Cardiac fibroblast (primary cell): ENCODE measurements at regions not wholly inside any gene's neighbourhood (a gene's known extent, or its start where the extent isn't known, plus 50 kb on each side); places are given as distances from the start of the nearest gene placed in this dataset.
"Not testable (repeated sequence)": the region's sequence is repeated elsewhere in the genome, so short reads cannot be mapped to it uniquely, and the experiment has no call there.

ENCODE experiments used
- DNase-seq, 2 donors: peaks; one replicate each; pipeline versions ENCODE4 v3.0.0 to v3.0.0-alpha.2; 2010; ENCODE audit warnings: low read depth in 2 of 2
- H3K4me3 ChIP-seq, 2 donors: replicated peaks in 1 of 2; 1 replicate in 1 of 2; 2 replicates in 1 of 2; pipeline ENCODE4 v1.5.1; 2011; ENCODE audit warnings: low read depth in 2 of 2, low read length in 2 of 2, mild to moderate bottlenecking in 2 of 2, moderate library complexity in 1 of 2
- TF ChIP-seq, protein P1 (sequence below): IDR thresholded peaks from one replicate; pipeline ENCODE4 v1.5.1; 2011; ENCODE audit warnings: low read depth, mild to moderate bottlenecking, low read length, inconsistent platforms

DNA sequence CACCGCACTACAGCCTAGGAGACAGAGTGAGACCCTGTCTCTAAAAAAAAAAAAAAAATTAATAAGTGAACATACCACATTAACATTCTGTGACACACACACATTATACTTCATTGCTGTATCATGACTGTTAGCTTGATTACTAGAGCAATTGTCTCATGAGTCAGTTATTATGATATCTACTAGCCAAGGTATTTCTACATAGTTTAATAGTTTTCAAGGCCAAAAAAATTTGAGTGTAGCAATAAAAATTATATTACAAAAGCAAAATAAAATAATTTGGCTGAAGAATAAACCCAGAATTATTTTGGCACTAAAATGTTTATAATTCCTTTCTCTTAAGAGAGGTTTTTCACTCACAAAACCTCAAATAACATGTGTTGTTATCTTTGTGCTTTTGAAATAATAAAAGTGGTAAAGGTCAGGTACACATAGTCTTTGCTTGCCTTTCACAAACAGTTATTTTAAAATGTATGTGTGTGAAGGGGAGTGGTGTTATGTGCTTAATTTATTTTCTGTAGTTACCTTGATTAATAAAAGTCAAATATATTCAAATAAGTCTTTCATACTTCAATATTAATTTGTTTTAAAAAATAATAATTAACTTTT, 136.9 kb upstream of the SPOPL start:
- no peak overlapping the region for H3K4me3 ChIP-seq
- TF ChIP-seq, protein P1, sequence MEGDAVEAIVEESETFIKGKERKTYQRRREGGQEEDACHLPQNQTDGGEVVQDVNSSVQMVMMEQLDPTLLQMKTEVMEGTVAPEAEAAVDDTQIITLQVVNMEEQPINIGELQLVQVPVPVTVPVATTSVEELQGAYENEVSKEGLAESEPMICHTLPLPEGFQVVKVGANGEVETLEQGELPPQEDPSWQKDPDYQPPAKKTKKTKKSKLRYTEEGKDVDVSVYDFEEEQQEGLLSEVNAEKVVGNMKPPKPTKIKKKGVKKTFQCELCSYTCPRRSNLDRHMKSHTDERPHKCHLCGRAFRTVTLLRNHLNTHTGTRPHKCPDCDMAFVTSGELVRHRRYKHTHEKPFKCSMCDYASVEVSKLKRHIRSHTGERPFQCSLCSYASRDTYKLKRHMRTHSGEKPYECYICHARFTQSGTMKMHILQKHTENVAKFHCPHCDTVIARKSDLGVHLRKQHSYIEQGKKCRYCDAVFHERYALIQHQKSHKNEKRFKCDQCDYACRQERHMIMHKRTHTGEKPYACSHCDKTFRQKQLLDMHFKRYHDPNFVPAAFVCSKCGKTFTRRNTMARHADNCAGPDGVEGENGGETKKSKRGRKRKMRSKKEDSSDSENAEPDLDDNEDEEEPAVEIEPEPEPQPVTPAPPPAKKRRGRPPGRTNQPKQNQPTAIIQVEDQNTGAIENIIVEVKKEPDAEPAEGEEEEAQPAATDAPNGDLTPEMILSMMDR: no peak
- DNase-seq: peak; percentile 75 to 79

DNA sequence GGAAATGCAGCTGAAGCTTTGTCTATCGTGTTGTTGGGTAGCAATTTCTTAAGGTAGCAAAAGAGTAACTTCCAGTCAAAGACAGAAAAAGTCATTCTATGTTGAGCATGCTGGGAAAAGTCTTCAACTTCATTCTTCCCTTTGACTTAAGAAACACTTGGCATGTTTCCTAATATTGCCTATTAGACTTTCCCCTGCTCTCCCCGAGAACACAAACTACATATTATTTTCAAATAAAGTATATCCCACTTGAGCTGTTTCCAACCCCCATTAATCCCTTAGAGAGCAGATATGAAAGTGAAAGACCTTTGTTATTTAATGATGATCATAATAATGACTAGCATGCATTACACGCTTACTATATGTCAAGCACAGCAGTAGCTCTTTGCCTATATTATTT, 136.0 kb upstream of the SPOPL start:
- no peak overlapping the region for H3K4me3 ChIP-seq
- DNase-seq: peak; percentile 31 to 54
- TF ChIP-seq, protein P1: no peak

DNA sequence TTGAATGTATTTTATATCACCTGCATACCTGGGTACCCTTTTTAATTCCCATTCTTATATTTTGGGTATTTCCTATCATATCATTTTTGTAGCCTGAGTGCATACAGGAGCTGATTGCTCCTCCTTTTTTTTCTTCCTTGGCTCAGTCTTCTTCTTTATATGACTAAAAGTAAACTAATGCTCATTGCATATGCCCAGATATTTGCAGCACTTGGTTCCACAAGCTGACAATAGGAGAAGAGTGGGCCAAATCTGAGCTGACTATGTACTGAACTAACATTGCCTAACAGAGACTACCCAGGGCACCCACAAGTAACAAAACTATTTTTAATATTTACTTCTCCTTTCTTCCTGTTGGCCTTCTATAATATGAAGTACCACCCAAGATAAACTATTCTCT, 131.7 kb upstream of the SPOPL start:
- peak; percentile 43 to 60 for DNase-seq
- TF ChIP-seq, protein P1: no peak

DNA sequence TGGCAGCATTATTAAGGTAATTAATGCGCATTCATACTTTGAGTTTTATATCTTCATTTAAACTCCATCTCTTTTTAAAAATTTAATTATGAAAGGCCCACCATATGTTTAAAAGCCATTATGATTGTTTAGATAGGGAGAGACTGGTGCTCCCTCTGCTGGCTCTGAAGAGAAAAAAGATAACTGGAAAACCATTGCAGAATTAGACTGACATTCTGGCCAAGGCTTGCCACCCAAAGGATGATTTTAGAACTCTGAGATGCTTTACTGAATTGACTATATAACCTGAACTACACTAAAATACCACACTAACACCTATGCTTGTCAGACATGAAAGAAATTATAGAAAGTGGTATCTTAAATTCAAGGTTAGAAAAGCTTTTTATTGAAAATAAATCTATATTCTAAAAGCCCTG, 127.6 kb upstream of the SPOPL start:
- DNase-seq: peak; percentile 73 to 82

More for the DNA sequence above, 131.7 kb upstream of the SPOPL start:
- H3K4me3 ChIP-seq: no peak overlapping the region

DNA sequence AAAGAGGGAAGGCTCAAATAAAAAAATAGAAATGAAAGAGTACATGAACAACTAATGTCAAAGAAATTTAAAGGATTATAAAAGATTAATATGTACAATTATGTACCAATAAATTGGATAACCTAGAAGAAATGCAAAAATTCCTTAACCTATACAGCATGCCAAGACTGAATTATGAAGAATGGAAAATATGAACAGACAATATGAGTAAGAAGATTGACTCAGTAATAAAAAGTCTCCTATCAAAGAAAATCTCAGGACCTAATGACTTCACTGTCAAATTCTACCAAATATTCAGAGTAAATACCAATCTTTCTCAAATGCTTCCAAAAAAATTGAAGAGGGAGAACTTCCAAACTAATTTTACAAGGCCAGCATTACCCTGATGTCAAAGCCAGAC, 120.2 kb upstream of the SPOPL start:
- TF ChIP-seq, protein P1: no peak
- DNase-seq: peak in 1 of 2 donors; percentile 20
- H3K4me3 ChIP-seq: no peak overlapping the region

More for the DNA sequence above, 127.6 kb upstream of the SPOPL start:
- H3K4me3 ChIP-seq: no peak overlapping the region
- TF ChIP-seq, protein P1: peak; percentile 61

DNA sequence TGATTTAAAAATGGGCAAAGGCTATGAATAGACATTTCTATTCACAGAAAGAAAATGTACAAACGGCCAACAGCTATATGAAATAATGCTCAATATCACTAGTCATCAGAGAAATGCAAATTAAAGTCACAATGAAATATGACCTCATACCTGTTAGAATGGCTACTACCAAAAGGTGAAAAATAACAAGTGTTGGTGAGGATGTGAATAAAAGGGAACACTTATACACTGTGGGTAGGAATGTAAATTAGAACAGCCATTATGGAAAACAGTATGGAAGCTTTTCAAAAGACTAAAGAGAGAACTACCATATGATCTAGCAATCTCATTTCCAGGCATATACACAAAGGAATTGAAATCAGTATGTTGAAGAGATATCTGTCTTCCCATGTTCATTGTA, 118.9 kb upstream of the SPOPL start:
- TF ChIP-seq, protein P1: no peak
- no peak for DNase-seq
- H3K4me3 ChIP-seq: no peak overlapping the region

DNA sequence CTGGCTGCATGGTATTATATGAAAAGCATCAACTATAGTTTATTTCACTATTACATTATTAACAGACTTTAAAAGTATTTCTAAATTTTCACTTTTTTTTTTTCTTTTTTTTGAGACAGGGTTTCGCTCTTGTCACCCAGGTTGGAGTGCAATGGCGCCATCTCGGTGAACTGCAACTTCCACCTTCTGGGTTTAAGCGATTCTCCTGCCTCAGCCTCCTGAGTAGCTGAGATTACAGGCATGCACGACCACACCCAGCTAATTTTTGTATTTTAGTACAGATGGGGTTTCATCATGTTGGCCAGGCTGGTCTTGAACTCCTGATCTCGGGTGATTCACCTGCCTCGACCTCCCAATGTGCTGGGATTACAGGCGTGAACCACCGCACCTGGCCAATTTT, 115.4 kb upstream of the SPOPL start:
- not testable (repeated sequence) for H3K4me3 ChIP-seq, DNase-seq
